WTC11 (cell line): ENCODE measurements at regions not wholly inside any gene's neighbourhood (a gene's known extent, or its start where the extent isn't known, plus 50 kb on each side); places are given as distances from the start of the nearest gene placed in this dataset.

ENCODE experiments used
- ATF2 ChIP-seq: sonication (generic); formaldehyde crosslinking; IDR thresholded peaks from 2 replicates; pipeline ENCODE4 v1.8.1; 2022; ENCODE audit warnings: low read depth, missing genetic modification reagents, borderline replicate concordance
- CTCF ChIP-seq: fragments of 200-600 bp; IDR thresholded peaks from 2 replicates; pipeline ENCODE4 v1.8.0; 2022; ENCODE audit warnings: antibody characterized with exemption
- PRDM15 ChIP-seq: sonication (generic); formaldehyde crosslinking; IDR thresholded peaks from 2 replicates; pipeline ENCODE4 v1.8.0; 2022; ENCODE audit warnings: missing genetic modification reagents

- no peak for TF ChIP-seq CTCF
- TF ChIP-seq PRDM15 (CRISPR knock-in tag) = no peak
- no peak for TF ChIP-seq ATF2 (CRISPR knock-in tag)
Observed at GRCh38 chr12:87802721-87803011, 226.5 kb downstream of the C12orf50 start.
